ENCODE measurements at regions not wholly inside any gene's neighbourhood (a gene's known extent, or its start where the extent isn't known, plus 50 kb on each side); places are given as distances from the start of the nearest gene placed in this dataset.
A peak's percentile ranks its signal among the peaks of the same experiment; 100 is the strongest.

- Histone ChIP-seq H3K4me3 (no peak overlapping the region), H3K9me3 (no peaks in the 10 kb centered on the region), H3K4me1 (peaks cover 6% of the 10 kb centered on the region)
Observed at GRCh38 chr18:70382992-70383717, 94.3 kb downstream of the SOCS6 start.

DNA sequence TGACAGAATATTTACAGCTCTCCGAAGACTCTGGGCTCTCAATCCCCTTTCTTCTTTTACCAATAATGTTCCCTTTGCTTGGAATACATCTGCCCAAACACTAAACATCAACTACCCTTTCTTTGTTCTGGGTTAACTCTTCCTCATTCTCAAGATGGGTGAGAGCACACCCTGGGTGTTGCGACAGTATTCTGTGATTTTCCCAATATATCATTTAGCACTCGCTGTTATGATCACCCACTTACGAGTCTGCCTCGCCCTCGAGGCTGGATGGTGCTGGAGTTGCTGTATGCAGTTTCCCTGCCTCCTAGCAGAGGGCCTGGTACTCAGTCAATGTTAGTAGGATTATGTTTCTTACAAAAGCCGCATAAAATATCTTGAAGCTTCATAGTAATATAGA, 93.2 kb downstream of the SOCS6 start:
- H3K9me3 ChIP-seq: no peaks in the 10 kb centered on the region
- H3K36me3 ChIP-seq (replicated peaks): no peaks in the 10 kb centered on the region
- H3K4me1 ChIP-seq: peaks cover 6% of the 10 kb centered on the region
- H3K27me3 ChIP-seq (ENCODE audit: low read depth): no peaks in the 10 kb centered on the region
- no peak for DNase-seq (ENCODE audit: low spot score in 2 of 2)
- H3K4me3 ChIP-seq: no peak overlapping the region
- in situ Hi-C loops (cut with MboI; ENCODE audit: low sequenced_read_pairs): no loop called here

More at GRCh38 chr18:70382992-70383717, 94.3 kb downstream of the SOCS6 start:
- no peaks in the 10 kb centered on the region for H3K27me3 ChIP-seq (ENCODE audit: low read depth)
- H3K36me3 ChIP-seq (replicated peaks): no peaks in the 10 kb centered on the region
- in situ Hi-C loops (cut with MboI; ENCODE audit: low sequenced_read_pairs): no loop called here
- no peak for DNase-seq (ENCODE audit: low spot score in 2 of 2)

DNA sequence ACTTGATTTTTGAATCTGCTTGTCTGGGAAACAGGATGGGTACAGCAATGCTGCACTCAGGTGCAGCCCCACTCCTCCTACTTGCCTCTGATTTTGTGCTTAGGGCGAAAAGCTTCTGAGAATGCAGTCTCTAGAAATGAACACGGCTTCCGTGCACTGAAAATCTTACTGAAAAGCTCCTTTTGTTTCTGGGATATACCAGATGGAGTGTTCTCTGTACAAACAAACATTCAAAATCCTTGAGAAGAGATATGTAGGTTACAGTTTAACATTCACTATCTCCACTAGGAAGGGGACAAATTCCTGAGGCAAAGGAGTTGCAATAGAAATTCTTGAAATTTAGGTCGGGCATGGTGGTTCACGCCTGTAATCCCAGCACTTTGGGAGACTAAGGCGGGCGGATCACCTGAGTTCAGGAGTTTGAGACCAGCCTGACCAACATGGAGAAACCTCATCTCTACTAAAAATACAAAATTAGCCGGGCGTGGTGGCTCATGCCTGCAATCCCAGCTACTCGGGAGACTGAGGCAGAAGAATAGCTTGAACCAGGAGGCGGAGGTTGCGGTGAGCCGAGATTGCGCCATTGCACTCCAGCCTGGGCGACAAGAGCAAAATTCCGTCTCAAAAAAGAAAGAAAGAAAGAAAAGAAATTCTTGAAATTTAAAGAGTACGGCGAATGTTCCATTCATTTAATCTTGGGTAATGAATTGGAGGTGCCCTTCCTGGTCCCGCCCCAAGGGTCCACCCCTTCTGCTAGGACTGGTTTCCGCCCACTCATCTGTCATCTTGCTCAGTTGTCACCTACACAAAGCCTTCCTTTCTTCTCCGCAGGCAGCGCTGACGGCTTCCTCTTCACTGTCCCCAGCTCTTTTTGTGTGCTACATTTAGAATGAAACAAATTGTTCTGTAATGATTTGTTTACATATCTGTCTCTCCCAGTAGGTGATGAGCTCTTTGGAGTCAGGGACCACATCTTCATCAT, 92.4 kb downstream of the SOCS6 start:
- peaks cover 6% of the 10 kb centered on the region for H3K4me1 ChIP-seq
- no peak overlapping the region for H3K4me3 ChIP-seq
- no peaks in the 10 kb centered on the region for H3K9me3 ChIP-seq
- in situ Hi-C loops (cut with MboI; ENCODE audit: low sequenced_read_pairs): no loop called here
- no peaks in the 10 kb centered on the region for H3K36me3 ChIP-seq (replicated peaks)
- H3K27me3 ChIP-seq (ENCODE audit: low read depth): no peaks in the 10 kb centered on the region
- peak; percentile 77 to 83 for DNase-seq (ENCODE audit: low spot score in 2 of 2)
